ENCODE measurements at regions not wholly inside any gene's neighbourhood (a gene's known extent, or its start where the extent isn't known, plus 50 kb on each side); places are given as distances from the start of the nearest gene placed in this dataset.

GRCh38 chr14:99339551-99339950 lies 67.6 kb upstream of the BCL11B start:
- no peaks in the 10 kb centered on the region for H3K9me3 ChIP-seq
- no peak for DNase-seq (ENCODE audit: low spot score)
- no peaks in the 10 kb centered on the region for H3K4me1 ChIP-seq
- no peak overlapping the region for H3K27ac ChIP-seq
- no peak for TF ChIP-seq CTCF (IDR thresholded peaks at IDR 0.05)
- no peaks in the 10 kb centered on the region for H3K36me3 ChIP-seq
- no peak overlapping the region for H3K4me3 ChIP-seq
- no peaks in the 10 kb centered on the region for H3K27me3 ChIP-seq

GRCh38 chr14:99338313-99338712 lies 66.3 kb upstream of the BCL11B start:
- no peaks in the 10 kb centered on the region for H3K27me3 ChIP-seq
- no peaks in the 10 kb centered on the region for H3K4me1 ChIP-seq
- H3K4me3 ChIP-seq = no peak overlapping the region
- no peak for TF ChIP-seq CTCF (IDR thresholded peaks at IDR 0.05)
- H3K36me3 ChIP-seq = no peaks in the 10 kb centered on the region
- DNase-seq (ENCODE audit: low spot score) = no peak
- no peak overlapping the region for H3K27ac ChIP-seq
- no peaks in the 10 kb centered on the region for H3K9me3 ChIP-seq

GRCh38 chr14:99333841-99334635 lies 62.0 kb upstream of the BCL11B start:
- Histone ChIP-seq H3K4me1 (no peaks in the 10 kb centered on the region), H3K27me3 (no peaks in the 10 kb centered on the region), H3K36me3 (no peaks in the 10 kb centered on the region), H3K27ac (no peak overlapping the region), H3K4me3 (no peak overlapping the region), H3K9me3 (no peaks in the 10 kb centered on the region)
- no peak for DNase-seq (ENCODE audit: low spot score)
- TF ChIP-seq CTCF (IDR thresholded peaks at IDR 0.05) = no peak

GRCh38 chr14:99333214-99333613 lies 61.2 kb upstream of the BCL11B start:
- no peak for TF ChIP-seq CTCF (IDR thresholded peaks at IDR 0.05)
- no peak for DNase-seq (ENCODE audit: low spot score)
- Histone ChIP-seq H3K4me3 (no peak overlapping the region), H3K36me3 (no peaks in the 10 kb centered on the region), H3K4me1 (no peaks in the 10 kb centered on the region), H3K9me3 (no peaks in the 10 kb centered on the region), H3K27ac (no peak overlapping the region), H3K27me3 (no peaks in the 10 kb centered on the region)

GRCh38 chr14:99331811-99332210 lies 59.8 kb upstream of the BCL11B start:
- no peak for TF ChIP-seq CTCF (IDR thresholded peaks at IDR 0.05)
- Histone ChIP-seq H3K9me3 (no peaks in the 10 kb centered on the region), H3K36me3 (no peaks in the 10 kb centered on the region), H3K27ac (no peak overlapping the region), H3K27me3 (no peaks in the 10 kb centered on the region), H3K4me3 (no peak overlapping the region), H3K4me1 (no peaks in the 10 kb centered on the region)
- no peak for DNase-seq (ENCODE audit: low spot score)
